B cell (primary cell): ENCODE measurements at regions not wholly inside any gene's neighbourhood (a gene's known extent, or its start where the extent isn't known, plus 50 kb on each side); places are given as distances from the start of the nearest gene placed in this dataset.
"Not testable (repeated sequence)": the region's sequence is repeated elsewhere in the genome, so short reads cannot be mapped to it uniquely, and the experiment has no call there.

Source experiments
- ATAC-seq: fragments of 200-7000 bp; cut with Tn5 transposase; one replicate; pipeline ENCODE4 v1.10.0; 2021; ENCODE audit warnings: low read depth, mild to moderate bottlenecking, moderate number of reproducible peaks, moderate library complexity
- CTCF ChIA-PET: fragments of 350-600 bp; sonication (Branson Sonifier 250); formaldehyde crosslinking; loops from one replicate; lab custom pipeline; 2021; ENCODE audit warnings: antibody characterized with exemption, inconsistent platforms; lab: Charles Lee
- POLR2A ChIA-PET: fragments of 350-600 bp; sonication (Branson Sonifier 250); formaldehyde crosslinking; loops from one replicate; lab custom pipeline; 2021; ENCODE audit warnings: antibody characterized with exemption; lab: Charles Lee
- DNase-seq: peaks from one replicate; pipeline ENCODE4 v3.0.0; 2013
- H2AFZ ChIP-seq: 2 replicates; pipeline ENCODE4 v1.6.1; 2012; ENCODE audit warnings: mild to moderate bottlenecking, low read depth, low read length; ENCODE audit not compliant: insufficient read depth, poor library complexity, severe bottlenecking
- H3K27ac ChIP-seq, 2 donors: 1 replicate in 1 of 2; 2 replicates in 1 of 2; pipeline ENCODE4 v1.5.1; 2012 to 2013; ENCODE audit warnings: low read length in 2 of 2, mild to moderate bottlenecking in 2 of 2, moderate library complexity in 1 of 2
- H3K27me3 ChIP-seq, 4 experiments: fragments of 200-600 bp in 1 of 4; sonication (generic) in 1 of 4; replicated peaks in 1 of 4; 1 replicate in 2 of 4; 2 replicates in 2 of 4; pipeline versions ENCODE4 v1.6.1 to v1.7.0; 2013 to 2016; ENCODE audit warnings: low read length in 3 of 4, mild to moderate bottlenecking in 2 of 4, mixed read lengths in 1 of 4, moderate library complexity in 1 of 4; ENCODE audit not compliant: insufficient read depth in 4 of 4, control insufficient read depth in 3 of 4; ENCODE audit errors: control extremely low read depth in 1 of 4
- H3K36me3 ChIP-seq, 2 experiments: replicated peaks in 1 of 2; 1 replicate in 1 of 2; 2 replicates in 1 of 2; pipeline versions ENCODE4 v1.6.1 to v1.7.1; 2013; ENCODE audit warnings: low read length in 1 of 2; ENCODE audit not compliant: insufficient read depth in 2 of 2, control insufficient read depth in 1 of 2; ENCODE audit errors: control extremely low read depth in 1 of 2, extremely low read depth in 1 of 2
- H3K4me1 ChIP-seq, 2 donors: fragments of 200-600 bp in 1 of 2; sonication (generic) in 1 of 2; 1 replicate in 1 of 2; 2 replicates in 1 of 2; pipeline versions ENCODE4 v1.5.1 to v1.6.1; 2013 to 2017; ENCODE audit warnings: low read length in 2 of 2; ENCODE audit not compliant: control insufficient read depth in 2 of 2, insufficient read depth in 2 of 2
- H3K4me2 ChIP-seq: replicated peaks from 2 replicates; pipeline ENCODE3; 2012; ENCODE audit warnings: mild to moderate bottlenecking, low read depth, low read length; ENCODE audit not compliant: poor library complexity, severe bottlenecking
- H3K4me3 ChIP-seq, 5 experiments: fragments of 200-600 bp in 1 of 5; sonication (generic) in 1 of 5; 1 replicate in 3 of 5; 2 replicates in 2 of 5; pipeline versions ENCODE4 v1.5.1 to v1.7.0; 2011 to 2016; ENCODE audit warnings: low read length in 4 of 5, mild to moderate bottlenecking in 4 of 5, low read depth in 2 of 5, control low read depth in 1 of 5, moderate library complexity in 1 of 5; ENCODE audit not compliant: insufficient read depth in 1 of 5; ENCODE audit errors: control extremely low read depth in 1 of 5, extremely low read depth in 1 of 5
- H3K79me2 ChIP-seq: fragments of 200-600 bp; sonication (generic); one replicate; pipeline ENCODE4 v1.6.0; 2016; ENCODE audit warnings: low read length; ENCODE audit not compliant: control insufficient read depth, insufficient read depth
- H3K9ac ChIP-seq: fragments of 200-600 bp; sonication (generic); 2 replicates; pipeline ENCODE4 v1.6.1; 2017; ENCODE audit warnings: mild to moderate bottlenecking, low read length, moderate library complexity
- H3K9me3 ChIP-seq, 3 donors: one replicate each; pipeline versions ENCODE4 v1.6.1 to v1.7.1; 2013; ENCODE audit warnings: low read length in 2 of 3; ENCODE audit not compliant: control insufficient read depth in 2 of 3, insufficient read depth in 1 of 3; ENCODE audit errors: control extremely low read depth in 1 of 3
- H4K20me1 ChIP-seq: 2 replicates; pipeline ENCODE4 v1.6.0; 2012; ENCODE audit warnings: mild to moderate bottlenecking, low read length; ENCODE audit not compliant: insufficient read depth, control insufficient read depth, poor library complexity, severe bottlenecking
- H3K27ac Mint-ChIP-seq: one replicate; pipeline ENCODE4 v1.8.0; 2021; ENCODE audit warnings: mixed read lengths
- H3K27me3 Mint-ChIP-seq: one replicate; pipeline ENCODE4 v1.8.0; 2021; ENCODE audit warnings: mixed read lengths
- H3K4me1 Mint-ChIP-seq: one replicate; pipeline ENCODE4 v1.8.0; 2021; ENCODE audit warnings: mixed read lengths
- H3K4me3 Mint-ChIP-seq: one replicate; pipeline ENCODE4 v1.8.0; 2021; ENCODE audit warnings: mixed read lengths
- H3K9me3 Mint-ChIP-seq: one replicate; pipeline ENCODE4 v1.8.0; 2022; ENCODE audit warnings: mixed read lengths; ENCODE audit not compliant: insufficient read depth
- EZH2 ChIP-seq: IDR thresholded peaks from 2 replicates; pipeline ENCODE4 v1.6.1; 2012; ENCODE audit warnings: borderline replicate concordance, low read depth, mild to moderate bottlenecking, moderate library complexity, low read length; ENCODE audit not compliant: insufficient read depth, poor library complexity, severe bottlenecking
- WGBS: methylation state at CpG from one replicate; pipeline ENCODE4 v1.1.5; 2013; ENCODE audit warnings: missing lambda C conversion rate; ENCODE audit not compliant: insufficient coverage; 5-methylcytosine and 5-hydroxymethylcytosine counted together
- intact Hi-C: fragments of 100-400 bp; cut with micrococcal nuclease; formaldehyde crosslinking; loops from one replicate; pipeline ENCODE4 v1.10.0; 2022
- TF ChIP-seq, protein P1 (sequence below): fragments of 200-600 bp; IDR thresholded peaks from one replicate; pipeline ENCODE4 v1.8.0; 2022; ENCODE audit warnings: antibody characterized with exemption, mild to moderate bottlenecking

DNA sequence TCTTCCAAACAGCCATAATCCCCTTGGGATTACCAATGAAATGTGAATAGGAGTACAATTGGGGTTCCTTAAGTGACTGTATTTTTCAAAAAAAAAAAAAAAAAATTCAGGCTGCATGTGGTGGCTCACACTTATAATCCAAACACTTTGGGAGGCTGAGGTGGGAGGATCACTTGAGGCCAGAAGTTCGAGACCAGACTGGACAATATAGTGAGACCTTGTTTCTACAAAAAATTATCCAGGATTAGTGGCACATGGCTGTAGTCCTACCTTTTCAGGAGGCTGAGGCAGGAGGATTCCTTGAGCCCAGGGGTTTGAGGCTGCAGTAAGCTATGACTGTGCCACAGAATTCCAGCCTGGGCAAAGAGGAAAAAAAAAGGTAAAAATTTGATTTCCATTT is 189.6 kb upstream of the GATA6 start:
- DNase-seq, result no peak
- H3K27me3 Mint-ChIP-seq, result no peaks in the 10 kb centered on the region
- Histone ChIP-seq H3K36me3 (no peaks in the 10 kb centered on the region), H3K9ac (no peak overlapping the region), H3K4me3 (no peak overlapping the region), H3K27ac (no peak overlapping the region), H3K27me3 (no peaks in the 10 kb centered on the region), H3K79me2 (no peaks in the 10 kb centered on the region), H3K4me2 (no peak overlapping the region), H2AFZ (no peak overlapping the region), H3K9me3 (peaks cover 0 to 4% (median 0%) of the 10 kb centered on the region in 3 donors), H3K4me1 (no peaks in the 10 kb centered on the region), H4K20me1 (no peaks in the 10 kb centered on the region)
- H3K9me3 Mint-ChIP-seq, result no peaks in the 10 kb centered on the region
- CTCF ChIA-PET, result no interaction called here
- intact Hi-C loops, result no loop called here
- TF ChIP-seq, protein P1, sequence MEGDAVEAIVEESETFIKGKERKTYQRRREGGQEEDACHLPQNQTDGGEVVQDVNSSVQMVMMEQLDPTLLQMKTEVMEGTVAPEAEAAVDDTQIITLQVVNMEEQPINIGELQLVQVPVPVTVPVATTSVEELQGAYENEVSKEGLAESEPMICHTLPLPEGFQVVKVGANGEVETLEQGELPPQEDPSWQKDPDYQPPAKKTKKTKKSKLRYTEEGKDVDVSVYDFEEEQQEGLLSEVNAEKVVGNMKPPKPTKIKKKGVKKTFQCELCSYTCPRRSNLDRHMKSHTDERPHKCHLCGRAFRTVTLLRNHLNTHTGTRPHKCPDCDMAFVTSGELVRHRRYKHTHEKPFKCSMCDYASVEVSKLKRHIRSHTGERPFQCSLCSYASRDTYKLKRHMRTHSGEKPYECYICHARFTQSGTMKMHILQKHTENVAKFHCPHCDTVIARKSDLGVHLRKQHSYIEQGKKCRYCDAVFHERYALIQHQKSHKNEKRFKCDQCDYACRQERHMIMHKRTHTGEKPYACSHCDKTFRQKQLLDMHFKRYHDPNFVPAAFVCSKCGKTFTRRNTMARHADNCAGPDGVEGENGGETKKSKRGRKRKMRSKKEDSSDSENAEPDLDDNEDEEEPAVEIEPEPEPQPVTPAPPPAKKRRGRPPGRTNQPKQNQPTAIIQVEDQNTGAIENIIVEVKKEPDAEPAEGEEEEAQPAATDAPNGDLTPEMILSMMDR, result no peak
- no peak for TF ChIP-seq EZH2
- H3K4me1 Mint-ChIP-seq, result no peaks in the 10 kb centered on the region
- no peak overlapping the region for H3K4me3 Mint-ChIP-seq
- POLR2A ChIA-PET, result no interaction called here
- H3K27ac Mint-ChIP-seq, result no peak overlapping the region
- ATAC-seq, result no peak
- no CpG with 5 or more reads among the region's 1 CpG for WGBS

- no peak overlapping the region for H3K4me2 ChIP-seq
- H3K4me1 Mint-ChIP-seq, result no peaks in the 10 kb centered on the region
- H2AFZ ChIP-seq, result no peak overlapping the region
- ATAC-seq, result no peak
- CTCF ChIA-PET, result no interaction called here
- no peaks in the 10 kb centered on the region for H3K79me2 ChIP-seq
- POLR2A ChIA-PET, result no interaction called here
- peaks cover 0 to 4% (median 0%) of the 10 kb centered on the region in 3 donors for H3K9me3 ChIP-seq
- H3K4me3 Mint-ChIP-seq, result no peak overlapping the region
- no peak for DNase-seq
- H3K36me3 ChIP-seq, result no peaks in the 10 kb centered on the region
- no peaks in the 10 kb centered on the region for H3K27me3 Mint-ChIP-seq
- H4K20me1 ChIP-seq, result no peaks in the 10 kb centered on the region
- H3K9me3 Mint-ChIP-seq, result no peaks in the 10 kb centered on the region
- no peak overlapping the region for H3K4me3 ChIP-seq
- H3K9ac ChIP-seq, result no peak overlapping the region
- intact Hi-C loops, result no loop called here
- 98% methylated on average over 5 of the region's 5 CpGs for WGBS
- no peaks in the 10 kb centered on the region for H3K27me3 ChIP-seq
- no peak overlapping the region for H3K27ac Mint-ChIP-seq
- H3K27ac ChIP-seq, result no peak overlapping the region
- H3K4me1 ChIP-seq, result no peaks in the 10 kb centered on the region
- TF ChIP-seq, protein P1, result no peak
- TF ChIP-seq EZH2, result no peak
Measured at GRCh38 chr18:21980744-21981143, 188.6 kb upstream of the GATA6 start.

- DNase-seq, H3K4me1 Mint-ChIP-seq, ATAC-seq, H3K27ac ChIP-seq, H3K4me3 Mint-ChIP-seq, H3K9me3 Mint-ChIP-seq, H3K9me3 ChIP-seq, H3K79me2 ChIP-seq, H3K27me3 Mint-ChIP-seq, H3K4me2 ChIP-seq, POLR2A ChIA-PET, H3K4me1 ChIP-seq, H2AFZ ChIP-seq, H3K4me3 ChIP-seq, intact Hi-C loops, H4K20me1 ChIP-seq, H3K27me3 ChIP-seq, H3K36me3 ChIP-seq, H3K27ac Mint-ChIP-seq, H3K9ac ChIP-seq: not testable (repeated sequence)
- CTCF ChIA-PET, result interaction anchor here (0.6 kb wide), 1 partner anchor 527 kb away, joined by 3 read pairs; no protein-coding TSS in a partner anchor
- WGBS, result 97% methylated on average over 5 of the region's 11 CpGs
Measured at GRCh38 chr18:21981489-21981888, 187.9 kb upstream of the GATA6 start.
